ENCODE measurements at regions not wholly inside any gene's neighbourhood (a gene's known extent, or its start where the extent isn't known, plus 50 kb on each side); places are given as distances from the start of the nearest gene placed in this dataset.
"Not testable (repeated sequence)": the region's sequence is repeated elsewhere in the genome, so short reads cannot be mapped to it uniquely, and the experiment has no call there.

DNA sequence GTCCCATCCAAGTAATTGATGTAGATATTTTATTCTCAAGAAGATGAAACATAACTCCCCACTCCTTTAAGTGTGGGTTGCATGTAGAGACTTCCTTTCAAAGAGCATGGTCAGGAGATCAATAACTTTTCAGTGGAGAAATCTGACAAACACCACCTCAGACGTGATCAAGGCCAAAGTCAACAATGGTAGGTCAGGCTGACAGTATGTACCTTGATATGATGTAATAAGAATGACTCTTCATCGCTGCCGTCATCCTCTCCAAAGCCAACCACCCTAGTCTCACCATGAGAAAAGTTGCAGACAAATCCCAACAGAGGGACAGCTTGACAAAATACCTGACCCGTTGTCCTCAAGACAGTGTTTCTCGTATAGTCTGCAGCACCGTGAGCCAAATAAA is 67.3 kb upstream of the DHRSX start:
- no peak for DNase-seq (ENCODE audit: low read depth)

DNA sequence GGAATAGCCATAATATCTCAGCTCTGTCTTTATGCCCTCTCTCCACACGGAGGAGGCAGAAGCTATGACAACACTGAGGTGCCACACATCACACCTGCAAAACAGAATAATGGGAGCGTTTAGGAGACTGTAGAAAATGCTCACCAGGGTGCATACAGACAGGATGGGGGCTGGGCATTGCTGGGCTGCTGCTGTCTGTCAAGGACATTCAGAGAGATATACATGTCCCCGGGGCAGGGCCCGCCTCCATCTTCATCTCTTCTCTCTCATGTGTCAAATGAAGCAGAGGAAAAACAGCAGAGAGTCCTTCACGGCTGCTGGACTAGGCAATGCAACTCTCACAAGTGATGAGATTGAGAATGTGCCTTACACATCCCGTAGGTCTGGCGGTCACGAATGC is 65.3 kb upstream of the DHRSX start:
- DNase-seq (ENCODE audit: low read depth) = no peak

DNA sequence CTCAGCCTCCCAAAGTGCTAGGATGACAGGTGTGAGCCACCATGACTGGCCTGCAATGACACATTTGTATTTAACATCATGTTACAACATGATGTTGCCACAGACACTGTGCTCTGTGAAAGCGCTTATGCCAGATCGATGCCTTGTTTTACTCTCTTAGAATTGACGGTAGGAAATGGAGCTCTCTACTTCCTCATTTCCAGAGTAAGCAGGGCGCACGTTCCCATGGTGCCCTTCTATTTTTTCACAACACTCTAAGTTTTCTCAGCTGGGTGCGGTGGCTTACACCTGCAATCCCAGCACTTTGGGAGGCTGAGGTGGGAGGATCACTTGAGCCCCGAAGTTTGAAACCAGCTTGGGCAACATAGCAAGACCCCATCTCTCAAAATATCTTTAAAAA is 60.7 kb upstream of the DHRSX start:
- DNase-seq (ENCODE audit: low read depth) = no peak

DNA sequence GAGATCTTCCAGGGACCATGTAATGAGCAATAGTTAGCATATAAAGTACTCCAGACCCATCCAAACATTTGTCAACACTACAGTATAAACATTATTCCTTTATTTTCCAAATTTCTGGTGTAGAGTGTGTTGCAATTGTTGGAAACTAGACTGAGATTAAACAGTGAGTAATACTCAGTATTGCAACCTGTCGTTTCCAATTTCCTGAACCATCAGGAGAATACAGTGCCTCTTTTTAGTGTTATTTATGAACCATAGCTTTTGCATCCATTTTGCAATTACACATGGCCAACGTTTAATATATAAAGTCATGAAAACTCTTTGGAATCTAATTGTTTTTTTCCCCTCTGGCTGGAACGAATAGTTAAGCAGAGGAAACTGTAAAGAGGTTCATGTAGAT is 58.3 kb upstream of the DHRSX start:
- DNase-seq (ENCODE audit: low read depth) = no peak

DNA sequence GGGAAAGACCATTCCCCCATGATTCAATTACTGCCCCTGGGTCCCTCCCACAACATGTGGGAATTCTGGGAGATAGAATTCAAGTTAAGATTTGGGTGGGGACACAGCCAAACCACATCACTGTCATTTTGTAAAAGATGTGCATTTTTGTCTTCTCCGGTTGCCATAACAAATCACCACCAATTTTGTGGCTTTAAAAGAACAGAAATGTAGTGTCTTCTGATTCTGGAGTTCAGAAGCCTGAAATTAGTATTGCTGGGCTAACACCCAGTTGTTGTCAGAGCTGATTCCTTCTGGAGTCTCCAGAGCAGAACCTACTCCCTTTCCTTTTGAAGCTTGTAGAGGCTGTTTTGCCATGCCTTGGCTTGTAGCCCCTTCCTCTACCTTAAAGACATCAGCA is 54.1 kb upstream of the DHRSX start:
- DNase-seq (ENCODE audit: low read depth) = no peak

DNA sequence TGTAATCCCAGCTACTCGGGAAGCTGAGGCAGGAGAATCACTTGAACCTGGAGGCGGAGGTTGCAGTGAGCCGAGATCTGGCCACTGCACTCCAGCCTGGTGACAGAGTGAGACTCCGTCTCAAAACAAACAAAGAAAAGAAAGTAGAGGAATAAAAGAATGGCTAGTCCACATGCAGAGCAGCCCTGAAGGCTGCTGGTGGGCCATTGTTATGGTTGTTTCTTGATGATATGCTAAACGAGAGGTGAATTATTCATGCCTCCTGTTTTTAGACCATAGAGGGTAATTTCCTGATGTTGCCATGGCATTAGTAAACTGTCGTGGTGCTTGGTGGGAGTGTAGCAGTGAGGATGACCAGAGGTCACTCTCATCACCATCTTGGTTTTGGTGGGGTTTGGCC is 53.3 kb upstream of the DHRSX start:
- DNase-seq (ENCODE audit: low read depth) = not testable (repeated sequence)

DNA sequence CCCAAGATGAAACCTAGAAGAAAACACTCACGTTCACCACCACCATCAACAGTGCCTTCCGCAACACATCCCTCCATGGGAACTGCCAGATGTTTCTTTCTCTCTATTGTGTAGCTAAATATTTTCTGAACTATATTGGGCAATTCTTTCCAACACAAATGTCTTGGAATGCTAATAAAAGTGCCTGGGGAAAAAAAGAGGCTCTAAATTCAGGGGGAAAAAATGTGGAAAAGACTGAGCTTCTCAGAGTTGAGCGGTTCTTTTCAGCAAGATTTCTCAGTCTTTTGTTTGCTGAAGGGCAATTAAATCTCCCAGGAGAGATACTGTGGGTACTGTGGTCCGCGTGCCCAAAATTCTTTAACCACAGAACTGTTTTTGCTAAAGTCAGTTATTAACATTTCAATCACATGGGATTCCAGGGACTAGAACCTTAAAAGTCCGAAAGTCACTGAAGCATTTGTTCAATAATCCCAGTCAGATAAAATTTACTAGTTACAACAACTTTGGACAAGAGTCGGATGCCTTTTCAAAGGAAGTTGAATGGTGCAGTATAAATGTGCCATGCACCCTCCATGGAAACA is 51.9 kb upstream of the DHRSX start:
- DNase-seq (ENCODE audit: low read depth) = no peak

DNA sequence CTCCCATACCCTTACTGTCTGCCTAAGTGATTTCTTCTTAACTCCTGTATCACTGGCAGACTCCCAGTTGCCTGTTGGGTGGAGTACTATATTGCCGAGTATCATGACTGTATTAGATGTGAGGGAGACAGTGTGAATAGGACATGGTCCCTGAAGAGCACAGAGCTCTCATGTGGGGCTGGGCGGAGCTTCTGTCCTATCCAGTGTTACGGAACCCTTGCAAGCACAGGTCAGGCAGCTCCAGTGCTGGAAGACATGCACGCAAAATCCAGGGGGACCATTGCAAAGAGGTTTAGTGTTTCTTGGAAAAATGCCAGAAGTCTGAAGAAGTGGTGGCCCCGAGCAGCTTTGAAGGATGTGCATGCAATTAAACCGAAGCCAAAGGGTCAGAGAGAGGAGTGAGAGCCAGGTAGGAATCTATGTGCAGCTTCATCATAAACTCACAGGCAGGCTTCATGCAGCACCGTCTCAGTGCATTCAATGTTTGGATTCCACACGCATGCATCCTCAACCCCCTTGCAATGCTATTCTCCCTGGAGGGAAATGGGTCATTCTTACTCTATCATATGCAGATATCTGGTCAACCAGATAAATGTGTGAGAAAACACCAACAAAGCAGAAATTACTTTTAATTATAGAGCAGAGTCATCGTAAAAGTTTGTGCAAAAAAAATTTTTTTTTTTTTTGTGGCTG is 49.7 kb upstream of the DHRSX start:
- no peak for DNase-seq (ENCODE audit: low read depth)

Data from activated T-cell treated with anti-CD3 and anti-CD28 coated beads for 24 hours (primary cell).